ENCODE measurements at regions not wholly inside any gene's neighbourhood (a gene's known extent, or its start where the extent isn't known, plus 50 kb on each side); places are given as distances from the start of the nearest gene placed in this dataset.

DNA sequence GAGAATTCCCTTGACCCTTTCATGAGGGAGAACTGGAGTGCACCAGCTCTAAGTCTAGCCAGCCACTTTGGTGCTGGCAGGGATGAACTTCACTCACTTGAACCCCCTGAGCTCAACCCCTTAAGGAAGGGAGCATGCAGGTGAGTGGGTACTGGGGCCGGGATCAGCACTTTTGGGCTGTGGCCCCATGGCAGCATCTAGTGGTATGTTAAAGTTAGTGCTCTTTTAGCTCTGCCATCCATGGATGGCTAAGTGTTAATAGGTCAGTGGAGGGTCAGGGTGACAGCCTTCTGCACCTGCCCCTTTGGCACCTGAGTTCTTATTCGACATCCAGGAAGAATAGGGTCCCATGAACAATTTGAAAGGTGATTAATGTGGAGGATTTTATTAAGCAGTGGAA lies 689.0 kb upstream of the FSHR start:
- Histone ChIP-seq H3K4me3 (ENCODE audit: control extremely low read depth in 1 of 5, extremely low read depth in 1 of 5, insufficient read depth in 1 of 5, low read depth in 2 of 5, low read length in 4 of 5) (no peak overlapping the region), H4K20me1 (ENCODE audit: control insufficient read depth, insufficient read depth, low read length, poor library complexity, severe bottlenecking) (no peaks in the 10 kb centered on the region), H3K4me2 (replicated peaks; ENCODE audit: low read depth, low read length, poor library complexity, severe bottlenecking) (no peak overlapping the region), H3K9me3 (ENCODE audit: control extremely low read depth in 1 of 3, control insufficient read depth in 2 of 3, insufficient read depth in 1 of 3, low read length in 2 of 3) (peaks cover 0 to 3% (median 0%) of the 10 kb centered on the region in 3 donors), H3K36me3 (replicated peaks in 1 of 2; ENCODE audit: control extremely low read depth in 1 of 2, control insufficient read depth in 1 of 2, extremely low read depth in 1 of 2, insufficient read depth in 2 of 2, low read length in 1 of 2) (no peaks in the 10 kb centered on the region), H3K27ac (ENCODE audit: low read length in 2 of 2) (no peak overlapping the region), H3K27me3 (replicated peaks in 1 of 4; ENCODE audit: control extremely low read depth in 1 of 4, control insufficient read depth in 3 of 4, insufficient read depth in 4 of 4, low read length in 3 of 4) (no peaks in the 10 kb centered on the region), H2AFZ (ENCODE audit: insufficient read depth, low read depth, low read length, poor library complexity, severe bottlenecking) (no peak overlapping the region), H3K4me1 (ENCODE audit: control insufficient read depth in 2 of 2, insufficient read depth in 2 of 2, low read length in 2 of 2) (no peaks in the 10 kb centered on the region), H3K9ac (ENCODE audit: low read length) (no peak overlapping the region), H3K79me2 (ENCODE audit: control insufficient read depth, insufficient read depth, low read length) (no peaks in the 10 kb centered on the region)
- WGBS (ENCODE audit: insufficient coverage): 80% methylated on average over 2 of the region's 2 CpGs
- ChIA-PET CTCF (no interaction called here), POLR2A (no interaction called here)
- Mint-ChIP-seq H3K4me3 (no peak overlapping the region), H3K4me1 (no peaks in the 10 kb centered on the region), H3K9me3 (ENCODE audit: insufficient read depth) (peaks cover under 1% of the 10 kb centered on the region), H3K27ac (no peak overlapping the region), H3K27me3 (no peaks in the 10 kb centered on the region)
- intact Hi-C loops (cut with micrococcal nuclease): no loop called here
- TF ChIP-seq, protein P1, sequence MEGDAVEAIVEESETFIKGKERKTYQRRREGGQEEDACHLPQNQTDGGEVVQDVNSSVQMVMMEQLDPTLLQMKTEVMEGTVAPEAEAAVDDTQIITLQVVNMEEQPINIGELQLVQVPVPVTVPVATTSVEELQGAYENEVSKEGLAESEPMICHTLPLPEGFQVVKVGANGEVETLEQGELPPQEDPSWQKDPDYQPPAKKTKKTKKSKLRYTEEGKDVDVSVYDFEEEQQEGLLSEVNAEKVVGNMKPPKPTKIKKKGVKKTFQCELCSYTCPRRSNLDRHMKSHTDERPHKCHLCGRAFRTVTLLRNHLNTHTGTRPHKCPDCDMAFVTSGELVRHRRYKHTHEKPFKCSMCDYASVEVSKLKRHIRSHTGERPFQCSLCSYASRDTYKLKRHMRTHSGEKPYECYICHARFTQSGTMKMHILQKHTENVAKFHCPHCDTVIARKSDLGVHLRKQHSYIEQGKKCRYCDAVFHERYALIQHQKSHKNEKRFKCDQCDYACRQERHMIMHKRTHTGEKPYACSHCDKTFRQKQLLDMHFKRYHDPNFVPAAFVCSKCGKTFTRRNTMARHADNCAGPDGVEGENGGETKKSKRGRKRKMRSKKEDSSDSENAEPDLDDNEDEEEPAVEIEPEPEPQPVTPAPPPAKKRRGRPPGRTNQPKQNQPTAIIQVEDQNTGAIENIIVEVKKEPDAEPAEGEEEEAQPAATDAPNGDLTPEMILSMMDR (IDR thresholded peaks at IDR 0.05): no peak
- TF ChIP-seq EZH2 (IDR thresholded peaks at IDR 0.05; ENCODE audit: borderline replicate concordance, insufficient read depth, low read depth, low read length, poor library complexity, severe bottlenecking): no peak
- DNase-seq (no peak), ATAC-seq (ENCODE audit: low read depth) (no peak)

DNA sequence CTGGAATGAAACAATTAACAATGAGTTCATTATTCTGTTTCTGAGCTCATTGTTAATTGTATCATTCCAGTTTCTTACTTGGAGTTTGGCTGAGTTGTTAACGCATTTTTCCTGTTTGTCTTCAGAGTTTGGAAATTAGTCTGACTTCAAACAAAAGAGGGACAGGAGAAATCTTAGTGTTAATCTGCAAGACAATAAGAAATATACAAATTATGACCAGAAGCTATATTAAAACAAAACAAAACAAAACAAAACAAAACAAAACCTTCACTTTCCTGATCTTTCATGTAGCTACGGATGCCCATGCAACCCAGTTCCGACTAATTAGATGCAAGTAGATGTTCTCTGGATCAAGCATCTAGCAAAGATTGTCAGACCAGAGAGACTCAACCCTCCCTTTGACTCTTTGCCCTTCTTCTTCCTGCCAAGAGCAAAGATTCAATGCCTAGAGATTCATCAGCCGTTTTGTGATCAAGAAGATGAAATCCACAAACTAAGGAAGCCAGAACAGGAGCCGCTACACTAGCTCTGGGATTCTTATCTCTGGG lies 686.2 kb upstream of the FSHR start:
- no peak for DNase-seq
- POLR2A ChIA-PET: no interaction called here
- WGBS (ENCODE audit: insufficient coverage): 100% methylated on average over 2 of the region's 5 CpGs

More for the DNA sequence above, 686.2 kb upstream of the FSHR start:
- no peak overlapping the region for H3K4me2 ChIP-seq (replicated peaks; ENCODE audit: low read depth, low read length, poor library complexity, severe bottlenecking)
- Mint-ChIP-seq H3K9me3 (ENCODE audit: insufficient read depth) (no peaks in the 10 kb centered on the region), H3K27ac (no peak overlapping the region), H3K27me3 (no peaks in the 10 kb centered on the region), H3K4me1 (no peaks in the 10 kb centered on the region), H3K4me3 (no peak overlapping the region)
- no peak overlapping the region for H3K27ac ChIP-seq (ENCODE audit: low read length in 2 of 2)
- H3K27me3 ChIP-seq (replicated peaks in 1 of 4; ENCODE audit: control extremely low read depth in 1 of 4, control insufficient read depth in 3 of 4, insufficient read depth in 4 of 4, low read length in 3 of 4): no peaks in the 10 kb centered on the region
- no peaks in the 10 kb centered on the region for H3K4me1 ChIP-seq (ENCODE audit: control insufficient read depth in 2 of 2, insufficient read depth in 2 of 2, low read length in 2 of 2)
- H3K9ac ChIP-seq (ENCODE audit: low read length): no peak overlapping the region
- no peak for ATAC-seq (ENCODE audit: low read depth)
- TF ChIP-seq, protein P1 (IDR thresholded peaks at IDR 0.05): no peak
- no peak for TF ChIP-seq EZH2 (IDR thresholded peaks at IDR 0.05; ENCODE audit: borderline replicate concordance, insufficient read depth, low read depth, low read length, poor library complexity, severe bottlenecking)
- H3K36me3 ChIP-seq (replicated peaks in 1 of 2; ENCODE audit: control extremely low read depth in 1 of 2, control insufficient read depth in 1 of 2, extremely low read depth in 1 of 2, insufficient read depth in 2 of 2, low read length in 1 of 2): no peaks in the 10 kb centered on the region
- no peaks in the 10 kb centered on the region for H3K79me2 ChIP-seq (ENCODE audit: control insufficient read depth, insufficient read depth, low read length)
- H3K9me3 ChIP-seq (ENCODE audit: control extremely low read depth in 1 of 3, control insufficient read depth in 2 of 3, insufficient read depth in 1 of 3, low read length in 2 of 3): peaks cover 0 to 3% (median 0%) of the 10 kb centered on the region in 3 donors
- H4K20me1 ChIP-seq (ENCODE audit: control insufficient read depth, insufficient read depth, low read length, poor library complexity, severe bottlenecking): no peaks in the 10 kb centered on the region
- intact Hi-C loops (cut with micrococcal nuclease): no loop called here
- no peak overlapping the region for H3K4me3 ChIP-seq (ENCODE audit: control extremely low read depth in 1 of 5, extremely low read depth in 1 of 5, insufficient read depth in 1 of 5, low read depth in 2 of 5, low read length in 4 of 5)
- CTCF ChIA-PET: no interaction called here
- no peak overlapping the region for H2AFZ ChIP-seq (ENCODE audit: insufficient read depth, low read depth, low read length, poor library complexity, severe bottlenecking)

Data from B cell (primary cell).